ENCODE measurements at regions not wholly inside any gene's neighbourhood (a gene's known extent, or its start where the extent isn't known, plus 50 kb on each side); places are given as distances from the start of the nearest gene placed in this dataset.

DNA sequence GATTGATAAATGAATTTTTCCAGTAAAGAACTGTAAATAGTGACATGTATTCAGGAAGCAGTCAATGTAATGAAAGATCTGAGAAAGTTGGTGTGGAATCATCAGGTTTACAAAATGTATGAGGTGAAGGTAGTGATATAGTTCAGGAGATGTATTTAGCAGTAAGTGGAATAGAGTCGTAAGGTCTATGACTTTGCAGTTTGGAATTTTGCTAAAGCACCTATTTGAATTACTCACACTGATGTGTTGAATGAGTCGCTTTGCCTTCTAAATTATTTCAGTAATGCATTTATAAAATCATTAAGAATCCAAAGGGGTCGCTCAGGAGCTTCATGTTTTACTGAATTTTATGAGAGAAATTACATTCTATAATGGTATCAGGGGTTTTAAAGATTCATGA is 713.7 kb downstream of the DSC3 start:
- TF ChIP-seq, protein P1, sequence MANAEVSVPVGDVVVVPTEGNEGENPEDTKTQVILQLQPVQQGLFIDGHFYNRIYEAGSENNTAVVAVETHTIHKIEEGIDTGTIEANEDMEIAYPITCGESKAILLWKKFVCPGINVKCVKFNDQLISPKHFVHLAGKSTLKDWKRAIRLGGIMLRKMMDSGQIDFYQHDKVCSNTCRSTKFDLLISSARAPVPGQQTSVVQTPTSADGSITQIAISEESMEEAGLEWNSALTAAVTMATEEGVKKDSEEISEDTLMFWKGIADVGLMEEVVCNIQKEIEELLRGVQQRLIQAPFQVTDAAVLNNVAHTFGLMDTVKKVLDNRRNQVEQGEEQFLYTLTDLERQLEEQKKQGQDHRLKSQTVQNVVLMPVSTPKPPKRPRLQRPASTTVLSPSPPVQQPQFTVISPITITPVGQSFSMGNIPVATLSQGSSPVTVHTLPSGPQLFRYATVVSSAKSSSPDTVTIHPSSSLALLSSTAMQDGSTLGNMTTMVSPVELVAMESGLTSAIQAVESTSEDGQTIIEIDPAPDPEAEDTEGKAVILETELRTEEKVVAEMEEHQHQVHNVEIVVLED (CRISPR knock-in tag; IDR thresholded peaks at IDR 0.05; ENCODE audit: borderline replicate concordance): no peak
- TF ChIP-seq, protein P2, sequence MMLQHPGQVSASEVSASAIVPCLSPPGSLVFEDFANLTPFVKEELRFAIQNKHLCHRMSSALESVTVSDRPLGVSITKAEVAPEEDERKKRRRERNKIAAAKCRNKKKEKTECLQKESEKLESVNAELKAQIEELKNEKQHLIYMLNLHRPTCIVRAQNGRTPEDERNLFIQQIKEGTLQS (CRISPR knock-in tag; IDR thresholded peaks at IDR 0.05): no peak
- TF ChIP-seq SAFB2 (CRISPR knock-in tag; IDR thresholded peaks at IDR 0.05; ENCODE audit: borderline replicate concordance, low read depth): no peak
- no peak for TF ChIP-seq RAD21 (CRISPR knock-in tag; IDR thresholded peaks at IDR 0.05)
